ENCODE measurements at regions not wholly inside any gene's neighbourhood (a gene's known extent, or its start where the extent isn't known, plus 50 kb on each side); places are given as distances from the start of the nearest gene placed in this dataset.

DNA sequence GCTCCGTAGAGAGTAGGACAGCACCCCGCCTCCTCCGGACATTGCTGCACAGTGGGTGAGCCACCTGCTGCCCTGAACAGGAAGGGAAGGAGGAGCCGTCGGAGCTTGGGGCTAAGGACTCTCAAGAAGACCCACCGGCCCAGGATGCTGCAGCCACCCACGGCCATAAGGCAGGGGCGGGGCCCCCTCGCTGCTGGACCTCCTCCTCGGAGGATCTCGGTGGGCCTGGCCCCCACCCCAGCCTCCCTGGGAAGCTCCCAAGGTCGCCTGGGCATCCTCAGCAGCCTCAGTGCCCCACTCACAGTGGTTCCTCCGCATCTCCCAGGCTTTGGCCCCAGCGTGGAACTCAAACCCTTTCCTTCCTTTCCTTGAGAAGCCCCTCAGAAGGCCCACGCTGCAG is 68.6 kb upstream of the DIO3 start:
- TF ChIP-seq TAF1 (IDR thresholded peaks at IDR 0.05; ENCODE audit: borderline replicate concordance, insufficient read depth, low read length): no peak
- TF ChIP-seq, protein P1, sequence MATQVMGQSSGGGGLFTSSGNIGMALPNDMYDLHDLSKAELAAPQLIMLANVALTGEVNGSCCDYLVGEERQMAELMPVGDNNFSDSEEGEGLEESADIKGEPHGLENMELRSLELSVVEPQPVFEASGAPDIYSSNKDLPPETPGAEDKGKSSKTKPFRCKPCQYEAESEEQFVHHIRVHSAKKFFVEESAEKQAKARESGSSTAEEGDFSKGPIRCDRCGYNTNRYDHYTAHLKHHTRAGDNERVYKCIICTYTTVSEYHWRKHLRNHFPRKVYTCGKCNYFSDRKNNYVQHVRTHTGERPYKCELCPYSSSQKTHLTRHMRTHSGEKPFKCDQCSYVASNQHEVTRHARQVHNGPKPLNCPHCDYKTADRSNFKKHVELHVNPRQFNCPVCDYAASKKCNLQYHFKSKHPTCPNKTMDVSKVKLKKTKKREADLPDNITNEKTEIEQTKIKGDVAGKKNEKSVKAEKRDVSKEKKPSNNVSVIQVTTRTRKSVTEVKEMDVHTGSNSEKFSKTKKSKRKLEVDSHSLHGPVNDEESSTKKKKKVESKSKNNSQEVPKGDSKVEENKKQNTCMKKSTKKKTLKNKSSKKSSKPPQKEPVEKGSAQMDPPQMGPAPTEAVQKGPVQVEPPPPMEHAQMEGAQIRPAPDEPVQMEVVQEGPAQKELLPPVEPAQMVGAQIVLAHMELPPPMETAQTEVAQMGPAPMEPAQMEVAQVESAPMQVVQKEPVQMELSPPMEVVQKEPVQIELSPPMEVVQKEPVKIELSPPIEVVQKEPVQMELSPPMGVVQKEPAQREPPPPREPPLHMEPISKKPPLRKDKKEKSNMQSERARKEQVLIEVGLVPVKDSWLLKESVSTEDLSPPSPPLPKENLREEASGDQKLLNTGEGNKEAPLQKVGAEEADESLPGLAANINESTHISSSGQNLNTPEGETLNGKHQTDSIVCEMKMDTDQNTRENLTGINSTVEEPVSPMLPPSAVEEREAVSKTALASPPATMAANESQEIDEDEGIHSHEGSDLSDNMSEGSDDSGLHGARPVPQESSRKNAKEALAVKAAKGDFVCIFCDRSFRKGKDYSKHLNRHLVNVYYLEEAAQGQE (IDR thresholded peaks at IDR 0.05; ENCODE audit: insufficient read depth in 1 of 2, low read depth in 2 of 2, low read length in 2 of 2): no peak
- TF ChIP-seq FOXP2 (optimal IDR thresholded peaks at IDR 0.05; ENCODE audit: borderline replicate concordance, extremely low read depth, extremely low read length, insufficient read depth): no peak
- no peak for TF ChIP-seq SIN3A (IDR thresholded peaks at IDR 0.05; ENCODE audit: borderline replicate concordance, insufficient read depth, low read length)
- no peak for TF ChIP-seq POLR2AphosphoS5 (IDR thresholded peaks at IDR 0.05; ENCODE audit: low read depth, low read length)

DNA sequence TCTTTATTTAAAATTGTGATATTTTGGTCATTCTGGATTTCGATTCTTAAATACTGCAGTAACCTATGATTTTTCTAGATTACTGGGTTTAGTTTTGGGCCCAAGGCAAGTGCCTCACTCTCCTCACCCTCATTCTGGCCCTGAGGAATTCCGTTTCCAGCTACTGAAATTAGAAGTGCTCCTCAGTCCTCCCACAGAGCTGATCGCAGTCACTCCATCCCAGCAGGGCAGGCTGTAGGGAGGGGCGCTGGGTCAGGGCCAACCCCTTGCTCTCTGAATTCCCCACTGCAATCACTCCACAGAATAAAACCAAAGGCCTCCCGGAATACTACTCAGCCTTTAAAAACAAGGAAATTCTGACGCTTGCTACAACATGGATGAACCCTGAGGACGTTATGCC is 66.5 kb upstream of the DIO3 start:
- TF ChIP-seq TAF1 (IDR thresholded peaks at IDR 0.05; ENCODE audit: borderline replicate concordance, insufficient read depth, low read length): no peak
- no peak for TF ChIP-seq FOXP2 (optimal IDR thresholded peaks at IDR 0.05; ENCODE audit: borderline replicate concordance, extremely low read depth, extremely low read length, insufficient read depth)
- TF ChIP-seq POLR2AphosphoS5 (IDR thresholded peaks at IDR 0.05; ENCODE audit: low read depth, low read length): no peak
- TF ChIP-seq SIN3A (IDR thresholded peaks at IDR 0.05; ENCODE audit: borderline replicate concordance, insufficient read depth, low read length): no peak
- TF ChIP-seq, protein P1 (IDR thresholded peaks at IDR 0.05; ENCODE audit: insufficient read depth in 1 of 2, low read depth in 2 of 2, low read length in 2 of 2): no peak

DNA sequence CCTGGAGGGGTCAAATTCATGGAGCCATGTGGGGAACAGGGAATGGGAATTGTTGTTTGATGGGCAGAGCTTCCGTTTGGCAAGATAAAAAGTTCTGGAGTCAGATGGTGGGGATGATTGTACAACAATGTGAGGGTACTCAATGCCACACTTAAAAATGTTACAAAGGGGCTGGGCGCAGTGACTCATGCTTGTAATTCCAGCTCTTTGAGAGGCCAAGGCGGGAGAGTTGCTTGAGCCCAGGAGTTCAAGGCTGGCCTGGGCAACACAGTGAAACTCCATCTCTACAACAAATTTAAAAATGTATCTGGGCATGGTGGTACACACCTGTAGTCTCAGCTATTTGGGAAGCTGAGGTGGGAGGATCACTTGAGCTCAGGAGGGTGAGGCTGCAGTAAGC is 66.0 kb upstream of the DIO3 start:
- TF ChIP-seq SIN3A (IDR thresholded peaks at IDR 0.05; ENCODE audit: borderline replicate concordance, insufficient read depth, low read length): no peak
- TF ChIP-seq POLR2AphosphoS5 (IDR thresholded peaks at IDR 0.05; ENCODE audit: low read depth, low read length): no peak
- TF ChIP-seq TAF1 (IDR thresholded peaks at IDR 0.05; ENCODE audit: borderline replicate concordance, insufficient read depth, low read length): no peak
- TF ChIP-seq, protein P1 (IDR thresholded peaks at IDR 0.05; ENCODE audit: insufficient read depth in 1 of 2, low read depth in 2 of 2, low read length in 2 of 2): no peak
- TF ChIP-seq FOXP2 (optimal IDR thresholded peaks at IDR 0.05; ENCODE audit: borderline replicate concordance, extremely low read depth, extremely low read length, insufficient read depth): no peak

DNA sequence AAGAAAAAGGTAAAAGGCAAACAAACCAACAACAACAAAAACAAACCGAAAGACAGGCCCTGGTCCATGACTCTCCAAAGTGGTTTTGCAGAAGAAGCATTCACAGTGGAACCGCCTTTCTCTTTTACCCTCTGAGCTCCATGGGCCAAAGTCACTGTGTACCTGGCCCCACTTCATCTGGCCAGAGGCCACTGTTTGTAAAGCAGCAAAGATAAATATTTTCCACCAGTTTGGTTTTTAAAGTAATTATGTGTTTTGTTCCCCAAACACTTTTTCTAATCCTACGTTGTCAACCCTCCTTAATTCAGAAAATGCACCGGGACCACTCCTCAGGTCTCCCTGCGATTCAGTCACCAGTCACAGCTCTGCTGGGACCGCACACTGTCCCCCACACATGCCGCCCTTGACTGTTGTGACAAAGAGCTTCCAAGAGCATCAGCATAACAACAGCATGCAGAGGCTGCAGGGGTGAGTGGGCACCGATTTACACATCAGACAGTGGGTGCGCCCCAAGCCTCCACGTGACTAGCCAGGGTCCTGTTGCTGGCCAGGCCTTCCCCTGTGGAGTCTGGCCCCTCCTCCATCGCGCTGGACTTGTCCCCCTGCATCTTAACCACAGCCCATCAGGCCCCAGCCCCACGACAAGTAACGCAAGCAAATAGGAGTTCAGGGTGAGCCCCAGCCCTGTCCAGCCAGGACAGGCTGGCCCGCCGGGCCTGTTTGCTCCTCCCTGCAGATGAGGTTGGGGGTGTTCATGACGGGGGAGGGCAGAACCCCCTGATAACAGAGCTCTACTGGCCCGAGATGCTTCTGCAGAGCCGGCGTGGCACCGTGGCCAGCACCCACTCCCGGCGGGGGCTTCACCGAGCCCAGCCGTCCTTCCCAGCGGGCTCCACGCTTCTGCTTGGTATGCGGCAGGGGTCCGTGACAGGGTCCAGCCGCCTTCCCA is 65.2 kb upstream of the DIO3 start:
- TF ChIP-seq POLR2AphosphoS5 (IDR thresholded peaks at IDR 0.05; ENCODE audit: low read depth, low read length) (no peak), FOXP2 (optimal IDR thresholded peaks at IDR 0.05; ENCODE audit: borderline replicate concordance, extremely low read depth, extremely low read length, insufficient read depth) (no peak)

DNA sequence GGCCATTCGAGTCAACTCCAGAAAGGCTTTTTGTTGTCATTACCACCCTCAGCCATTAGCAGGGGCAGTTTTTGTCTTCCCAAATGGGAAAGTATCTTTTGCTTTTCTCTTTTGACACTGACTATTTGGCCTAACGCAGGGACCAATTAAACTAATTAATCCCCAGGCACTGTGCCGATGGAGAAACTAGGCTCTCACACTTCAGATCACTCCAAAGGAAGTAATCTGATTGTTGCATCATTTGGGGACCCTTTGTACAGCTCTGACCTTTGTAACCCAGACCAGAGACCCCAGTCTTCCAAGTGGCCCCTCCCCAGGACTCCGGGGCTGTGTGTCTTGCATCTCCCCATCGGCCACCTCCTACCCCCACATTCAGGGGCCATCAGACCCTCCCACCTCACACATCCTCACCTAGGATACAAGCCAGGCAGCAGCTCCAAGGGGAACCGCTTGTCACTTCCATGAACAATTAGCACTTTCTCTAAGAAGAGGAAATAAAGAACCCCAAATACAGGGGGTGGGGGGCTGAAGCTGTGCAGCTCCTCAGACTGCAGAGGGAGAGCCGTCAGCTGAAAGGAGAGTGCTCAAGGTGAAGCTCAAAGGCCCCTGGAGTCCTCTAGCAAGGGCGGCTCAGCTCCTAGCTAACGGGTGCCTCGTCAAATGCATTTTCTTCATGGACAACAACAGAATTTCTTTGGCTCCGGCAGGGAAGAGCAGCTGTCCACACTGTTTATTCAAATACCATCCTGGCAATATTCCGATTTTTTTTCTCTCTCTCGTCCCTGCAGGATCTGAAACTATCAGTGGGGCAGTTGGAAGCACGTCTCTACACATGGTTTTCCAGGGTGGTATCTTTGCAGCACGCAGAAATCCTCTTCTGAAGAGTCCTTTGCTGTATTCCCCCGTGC is 64.3 kb upstream of the DIO3 start:
- TF ChIP-seq FOXP2 (optimal IDR thresholded peaks at IDR 0.05; ENCODE audit: borderline replicate concordance, extremely low read depth, extremely low read length, insufficient read depth) (no peak), SIN3A (IDR thresholded peaks at IDR 0.05; ENCODE audit: borderline replicate concordance, insufficient read depth, low read length) (no peak), TAF1 (IDR thresholded peaks at IDR 0.05; ENCODE audit: borderline replicate concordance, insufficient read depth, low read length) (no peak), POLR2AphosphoS5 (IDR thresholded peaks at IDR 0.05; ENCODE audit: low read depth, low read length) (no peak)
- TF ChIP-seq, protein P1 (IDR thresholded peaks at IDR 0.05; ENCODE audit: insufficient read depth in 1 of 2, low read depth in 2 of 2, low read length in 2 of 2): no peak

Data from PFSK-1 (cell line).